GM06990 (cell line): ENCODE measurements at regions not wholly inside any gene's neighbourhood (a gene's known extent, or its start where the extent isn't known, plus 50 kb on each side); places are given as distances from the start of the nearest gene placed in this dataset.

Source experiments
- DNase-seq: peaks from one replicate; pipeline ENCODE4 v3.0.0-alpha.2; 2011; ENCODE audit not compliant: insufficient read length; ENCODE audit errors: extremely low read depth
- H3K27me3 ChIP-seq: replicated peaks from 2 replicates; pipeline ENCODE4 v1.6.0; 2011; ENCODE audit warnings: low read length; ENCODE audit not compliant: control insufficient read depth, insufficient read depth
- H3K36me3 ChIP-seq: 2 replicates; pipeline ENCODE4 v1.5.1; 2011; ENCODE audit warnings: low read length; ENCODE audit not compliant: control insufficient read depth, insufficient read depth
- H3K4me3 ChIP-seq: replicated peaks from 2 replicates; pipeline ENCODE4 v1.5.1; 2011; ENCODE audit warnings: low read depth, mild to moderate bottlenecking, control low read depth, low read length
- TF ChIP-seq, protein P1 (sequence below): IDR thresholded peaks from 2 replicates; pipeline ENCODE4 v1.5.1; 2011; ENCODE audit warnings: low read length, control low read depth, mild to moderate bottlenecking, inconsistent platforms; ENCODE audit not compliant: insufficient read depth, poor library complexity, severe bottlenecking

GRCh38 chr2:193816008-193816407 is 1621.3 kb upstream of the TMEFF2 start:
- DNase-seq, result no peak
- Histone ChIP-seq H3K27me3 (no peaks in the 10 kb centered on the region), H3K36me3 (no peaks in the 10 kb centered on the region), H3K4me3 (no peak overlapping the region)
- TF ChIP-seq, protein P1, sequence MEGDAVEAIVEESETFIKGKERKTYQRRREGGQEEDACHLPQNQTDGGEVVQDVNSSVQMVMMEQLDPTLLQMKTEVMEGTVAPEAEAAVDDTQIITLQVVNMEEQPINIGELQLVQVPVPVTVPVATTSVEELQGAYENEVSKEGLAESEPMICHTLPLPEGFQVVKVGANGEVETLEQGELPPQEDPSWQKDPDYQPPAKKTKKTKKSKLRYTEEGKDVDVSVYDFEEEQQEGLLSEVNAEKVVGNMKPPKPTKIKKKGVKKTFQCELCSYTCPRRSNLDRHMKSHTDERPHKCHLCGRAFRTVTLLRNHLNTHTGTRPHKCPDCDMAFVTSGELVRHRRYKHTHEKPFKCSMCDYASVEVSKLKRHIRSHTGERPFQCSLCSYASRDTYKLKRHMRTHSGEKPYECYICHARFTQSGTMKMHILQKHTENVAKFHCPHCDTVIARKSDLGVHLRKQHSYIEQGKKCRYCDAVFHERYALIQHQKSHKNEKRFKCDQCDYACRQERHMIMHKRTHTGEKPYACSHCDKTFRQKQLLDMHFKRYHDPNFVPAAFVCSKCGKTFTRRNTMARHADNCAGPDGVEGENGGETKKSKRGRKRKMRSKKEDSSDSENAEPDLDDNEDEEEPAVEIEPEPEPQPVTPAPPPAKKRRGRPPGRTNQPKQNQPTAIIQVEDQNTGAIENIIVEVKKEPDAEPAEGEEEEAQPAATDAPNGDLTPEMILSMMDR, result no peak

DNA sequence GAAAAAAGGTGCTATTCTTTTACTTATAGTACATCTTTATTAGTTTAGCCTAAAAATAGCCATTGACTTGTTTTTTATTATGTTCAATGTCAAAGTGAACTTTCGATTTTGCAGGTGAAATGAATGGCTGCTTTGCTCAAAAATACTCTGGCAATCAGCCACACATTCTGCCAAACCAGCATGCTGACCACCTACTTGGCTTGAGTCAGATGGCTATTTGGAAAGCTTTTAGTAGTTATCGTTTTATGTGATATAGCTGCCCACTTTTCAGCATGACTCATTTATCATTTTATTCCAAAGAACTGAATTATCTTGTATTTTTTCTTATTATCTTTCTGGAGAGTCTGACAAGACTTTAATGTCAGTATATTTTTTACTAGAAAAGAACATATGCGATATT is 1615.8 kb upstream of the TMEFF2 start:
- no peaks in the 10 kb centered on the region for H3K27me3 ChIP-seq
- no peak for DNase-seq
- TF ChIP-seq, protein P1, result no peak
- H3K4me3 ChIP-seq, result no peak overlapping the region
- no peaks in the 10 kb centered on the region for H3K36me3 ChIP-seq

- no peaks in the 10 kb centered on the region for H3K27me3 ChIP-seq
- no peak overlapping the region for H3K4me3 ChIP-seq
- DNase-seq, result no peak
- TF ChIP-seq, protein P1, result no peak
- no peaks in the 10 kb centered on the region for H3K36me3 ChIP-seq
Measured at GRCh38 chr2:193808877-193809276, 1614.1 kb upstream of the TMEFF2 start.

DNA sequence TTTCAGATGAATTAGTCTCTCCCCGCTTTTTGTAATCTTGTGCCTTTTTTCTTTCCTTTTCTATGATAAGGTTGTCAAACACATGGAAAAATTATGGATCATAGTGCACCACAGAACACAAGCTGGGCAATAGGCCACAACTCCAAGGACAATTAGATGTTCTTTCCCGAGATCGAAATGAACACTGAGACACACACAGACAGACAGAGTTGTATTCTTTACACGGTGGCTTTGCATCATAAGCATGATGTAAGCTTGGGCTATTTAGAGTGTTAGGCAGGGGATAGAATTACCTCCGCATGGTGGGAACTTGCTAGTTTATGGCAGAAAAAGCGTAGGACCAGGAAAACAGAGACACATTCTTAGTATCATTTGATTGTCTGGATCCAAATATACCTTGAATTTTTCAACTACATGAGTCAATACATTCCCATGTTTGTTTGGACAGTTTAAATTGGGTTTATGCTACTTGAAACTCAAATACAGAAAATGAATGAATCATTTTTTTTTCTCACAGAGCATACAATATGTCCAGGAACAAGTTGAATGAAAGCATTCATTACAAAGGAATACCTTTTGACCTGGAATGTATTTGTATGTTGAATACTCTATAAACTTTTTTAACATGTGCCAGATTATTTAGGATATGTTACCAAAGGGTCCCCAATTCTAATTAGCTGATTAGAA is 1611.5 kb upstream of the TMEFF2 start:
- no peaks in the 10 kb centered on the region for H3K27me3 ChIP-seq
- TF ChIP-seq, protein P1, result no peak
- H3K4me3 ChIP-seq, result no peak overlapping the region
- no peak for DNase-seq
- no peaks in the 10 kb centered on the region for H3K36me3 ChIP-seq

DNA sequence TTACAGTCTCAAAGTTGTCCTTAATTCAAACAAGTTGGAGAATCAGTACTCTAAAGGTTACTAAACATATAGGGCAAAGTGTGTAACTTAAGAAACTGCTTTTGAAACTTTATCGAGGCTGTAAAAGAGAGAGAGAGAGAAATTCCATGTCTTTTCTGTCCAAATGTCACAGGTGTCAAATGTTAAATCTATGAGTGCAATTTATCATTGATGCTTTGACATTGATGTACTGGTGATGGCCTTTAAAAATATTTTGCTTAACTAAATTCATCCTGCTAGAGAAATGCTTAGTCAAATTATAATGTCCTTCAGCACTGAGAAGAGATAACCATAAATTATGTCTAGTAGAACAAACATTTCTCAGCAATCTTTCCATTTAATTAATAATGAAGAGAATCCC is 1602.1 kb upstream of the TMEFF2 start:
- Histone ChIP-seq H3K27me3 (no peaks in the 10 kb centered on the region), H3K4me3 (no peak overlapping the region), H3K36me3 (no peaks in the 10 kb centered on the region)
- DNase-seq, result no peak
- TF ChIP-seq, protein P1, result no peak

GRCh38 chr2:193793914-193794313 is 1599.2 kb upstream of the TMEFF2 start:
- Histone ChIP-seq H3K36me3 (no peaks in the 10 kb centered on the region), H3K4me3 (no peak overlapping the region), H3K27me3 (no peaks in the 10 kb centered on the region)
- no peak for DNase-seq
- TF ChIP-seq, protein P1, result no peak
